Gastroesophageal sphincter (tissue), 4 donors: ENCODE measurements at regions not wholly inside any gene's neighbourhood (a gene's known extent, or its start where the extent isn't known, plus 50 kb on each side); places are given as distances from the start of the nearest gene placed in this dataset.

Experiments used
- ATAC-seq: fragments of 150-250 bp; one replicate; pipeline ENCODE4 v1.9.1; 2016; ENCODE audit warnings: mild to moderate bottlenecking, moderate library complexity
- H3K27ac ChIP-seq, 4 donors: fragments of 200-600 bp; sonication (generic) in 3 of 4; 1 replicate in 3 of 4; 2 replicates in 1 of 4; pipeline ENCODE4 v1.5.1; 2016 to 2019
- H3K27me3 ChIP-seq: fragments of 200-600 bp; sonication (generic); one replicate; pipeline ENCODE4 v1.5.1; 2019
- H3K36me3 ChIP-seq, 2 donors: fragments of 200-600 bp; sonication (generic); one replicate each; pipeline ENCODE4 v1.5.1; 2019; ENCODE audit warnings: control low read depth in 1 of 2
- H3K4me1 ChIP-seq, 3 donors: fragments of 200-600 bp; sonication (generic); 1 replicate in 2 of 3; 2 replicates in 1 of 3; pipeline ENCODE4 v1.5.1; 2016 to 2019; ENCODE audit warnings: control low read depth in 2 of 3
- H3K4me3 ChIP-seq, 2 donors: fragments of 200-600 bp; sonication (generic); one replicate each; pipeline ENCODE4 v1.5.1; 2019; ENCODE audit warnings: mild to moderate bottlenecking in 1 of 2, moderate library complexity in 1 of 2
- H3K9me3 ChIP-seq, 3 donors: fragments of 200-600 bp; sonication (generic); one replicate each; pipeline ENCODE4 v1.5.1; 2017 to 2019; ENCODE audit warnings: control low read depth in 2 of 3
- EP300 ChIP-seq: sonication (generic); formaldehyde crosslinking; IDR thresholded peaks from one replicate; pipeline ENCODE4 v1.6.1; 2017; ENCODE audit warnings: antibody characterized with exemption, mild to moderate bottlenecking
- POLR2A ChIP-seq, 2 donors: fragments of 450-650 bp; IDR thresholded peaks; one replicate each; pipeline ENCODE4 v1.6.1; 2017; ENCODE audit warnings: antibody characterized with exemption in 2 of 2, mild to moderate bottlenecking in 2 of 2, moderate library complexity in 1 of 2
- POLR2AphosphoS5 ChIP-seq: sonication (generic); formaldehyde crosslinking; IDR thresholded peaks from one replicate; pipeline ENCODE4 v1.6.1; 2017; ENCODE audit warnings: antibody characterized with exemption
- WGBS, 2 donors: methylation state at CpG; one replicate each; pipeline ENCODE4 v1.1.5; 2018; ENCODE audit warnings: low coverage in 1 of 2; 5-methylcytosine and 5-hydroxymethylcytosine counted together
- TF ChIP-seq, protein P1 (sequence below), 4 experiments: fragments of 200-600 bp in 2 of 4; fragments of 450-650 bp in 2 of 4; sonication (generic) in 1 of 4; IDR thresholded peaks; one replicate each; pipeline ENCODE4 v1.5.1; 2017 to 2019; ENCODE audit warnings: antibody characterized with exemption in 4 of 4, mild to moderate bottlenecking in 2 of 4, moderate library complexity in 2 of 4

DNA sequence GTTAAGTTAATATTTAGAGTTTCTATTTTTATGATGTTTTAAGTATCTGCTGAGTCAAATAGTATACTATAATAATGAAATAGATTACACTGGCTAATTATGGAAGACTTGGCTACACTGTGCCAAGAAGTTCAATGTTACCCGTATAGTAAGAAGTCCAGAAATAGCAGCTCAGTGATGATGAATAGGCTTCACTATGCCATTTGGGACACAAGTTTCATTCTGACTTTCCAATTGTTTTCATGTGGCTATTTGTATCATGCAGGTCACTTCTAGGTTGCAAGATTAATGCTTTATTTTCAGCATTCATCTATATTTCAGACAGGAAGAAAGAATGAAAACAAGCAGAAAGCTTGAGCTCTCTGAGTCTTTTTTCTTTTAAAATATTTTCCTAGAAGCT is 194.5 kb upstream of the RIOK2 start:
- WGBS, 2 donors: 28 to 30% methylated on average over 1 of the region's 1 CpG
- Histone ChIP-seq H3K36me3 (no peaks in the 10 kb centered on the region), H3K27me3 (no peaks in the 10 kb centered on the region), H3K9me3 (peaks cover 0 to 4% (median 0%) of the 10 kb centered on the region in 3 donors), H3K4me3 (no peak overlapping the region), H3K27ac (no peak overlapping the region), H3K4me1 (no peaks in the 10 kb centered on the region)
- TF ChIP-seq, protein P1, sequence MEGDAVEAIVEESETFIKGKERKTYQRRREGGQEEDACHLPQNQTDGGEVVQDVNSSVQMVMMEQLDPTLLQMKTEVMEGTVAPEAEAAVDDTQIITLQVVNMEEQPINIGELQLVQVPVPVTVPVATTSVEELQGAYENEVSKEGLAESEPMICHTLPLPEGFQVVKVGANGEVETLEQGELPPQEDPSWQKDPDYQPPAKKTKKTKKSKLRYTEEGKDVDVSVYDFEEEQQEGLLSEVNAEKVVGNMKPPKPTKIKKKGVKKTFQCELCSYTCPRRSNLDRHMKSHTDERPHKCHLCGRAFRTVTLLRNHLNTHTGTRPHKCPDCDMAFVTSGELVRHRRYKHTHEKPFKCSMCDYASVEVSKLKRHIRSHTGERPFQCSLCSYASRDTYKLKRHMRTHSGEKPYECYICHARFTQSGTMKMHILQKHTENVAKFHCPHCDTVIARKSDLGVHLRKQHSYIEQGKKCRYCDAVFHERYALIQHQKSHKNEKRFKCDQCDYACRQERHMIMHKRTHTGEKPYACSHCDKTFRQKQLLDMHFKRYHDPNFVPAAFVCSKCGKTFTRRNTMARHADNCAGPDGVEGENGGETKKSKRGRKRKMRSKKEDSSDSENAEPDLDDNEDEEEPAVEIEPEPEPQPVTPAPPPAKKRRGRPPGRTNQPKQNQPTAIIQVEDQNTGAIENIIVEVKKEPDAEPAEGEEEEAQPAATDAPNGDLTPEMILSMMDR (IDR thresholded peaks at IDR 0.05): no peak
- no peak for TF ChIP-seq POLR2A (IDR thresholded peaks at IDR 0.05)
- TF ChIP-seq POLR2AphosphoS5: no peak
- no peak for ATAC-seq

DNA sequence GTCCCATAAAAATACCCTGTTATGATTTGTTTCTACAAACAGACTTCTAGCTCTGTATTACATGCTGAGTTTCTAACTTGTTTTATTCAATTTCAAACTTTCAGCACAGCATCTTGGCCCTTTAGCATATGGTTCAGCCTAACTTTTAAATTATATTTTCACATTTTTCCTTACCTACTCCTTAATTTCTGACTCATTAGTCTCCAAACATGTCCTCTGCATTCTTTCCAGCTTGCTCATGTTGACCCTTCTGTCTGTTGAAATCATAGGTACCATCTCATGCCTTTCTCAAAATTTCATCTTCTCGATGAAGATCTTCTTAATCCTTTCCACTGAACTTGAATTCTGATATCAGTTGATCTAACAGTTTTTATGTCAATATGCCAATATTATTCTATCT is 200.9 kb upstream of the RIOK2 start:
- Histone ChIP-seq H3K9me3 (no peaks in the 10 kb centered on the region), H3K36me3 (no peaks in the 10 kb centered on the region), H3K4me1 (no peaks in the 10 kb centered on the region), H3K27me3 (no peaks in the 10 kb centered on the region), H3K27ac (no peak overlapping the region), H3K4me3 (no peak overlapping the region)
- 50 to 53% methylated on average over 1 of the region's 1 CpG for WGBS, 2 donors
- TF ChIP-seq POLR2A (IDR thresholded peaks at IDR 0.05) (no peak), POLR2AphosphoS5 (no peak)
- TF ChIP-seq, protein P1 (IDR thresholded peaks at IDR 0.05): no peak
- ATAC-seq: no peak

DNA sequence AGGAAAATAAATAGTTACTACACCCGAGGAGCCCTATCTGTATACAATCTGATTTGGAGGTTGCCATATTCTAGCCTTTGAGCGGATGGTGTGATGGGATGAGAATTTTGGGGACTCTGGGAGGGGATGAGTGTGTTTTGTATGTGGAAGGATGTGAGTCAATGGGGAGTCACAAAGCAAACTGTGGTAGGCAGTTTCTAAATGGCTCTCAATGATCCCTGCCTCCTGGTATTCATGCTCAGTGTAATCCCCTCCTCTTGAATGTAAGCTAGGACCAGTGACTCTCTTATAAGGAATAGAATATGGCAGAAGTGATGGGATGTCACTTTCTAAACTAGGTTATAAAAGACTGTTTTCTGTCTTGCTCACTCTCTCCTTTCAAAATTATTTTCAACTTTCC is 205.7 kb upstream of the RIOK2 start:
- no peaks in the 10 kb centered on the region for H3K9me3 ChIP-seq
- no peak for ATAC-seq
- TF ChIP-seq POLR2AphosphoS5: no peak
- TF ChIP-seq, protein P1 (IDR thresholded peaks at IDR 0.05): no peak
- TF ChIP-seq POLR2A (IDR thresholded peaks at IDR 0.05): no peak
- TF ChIP-seq EP300: no peak
- no peak overlapping the region for H3K27ac ChIP-seq
- WGBS, 2 donors: 80 to 100% methylated on average over 1 to 2 of the region's 2 CpGs
- no peak overlapping the region for H3K4me3 ChIP-seq
- H3K36me3 ChIP-seq: no peaks in the 10 kb centered on the region
- H3K27me3 ChIP-seq: no peaks in the 10 kb centered on the region
- H3K4me1 ChIP-seq: no peaks in the 10 kb centered on the region

DNA sequence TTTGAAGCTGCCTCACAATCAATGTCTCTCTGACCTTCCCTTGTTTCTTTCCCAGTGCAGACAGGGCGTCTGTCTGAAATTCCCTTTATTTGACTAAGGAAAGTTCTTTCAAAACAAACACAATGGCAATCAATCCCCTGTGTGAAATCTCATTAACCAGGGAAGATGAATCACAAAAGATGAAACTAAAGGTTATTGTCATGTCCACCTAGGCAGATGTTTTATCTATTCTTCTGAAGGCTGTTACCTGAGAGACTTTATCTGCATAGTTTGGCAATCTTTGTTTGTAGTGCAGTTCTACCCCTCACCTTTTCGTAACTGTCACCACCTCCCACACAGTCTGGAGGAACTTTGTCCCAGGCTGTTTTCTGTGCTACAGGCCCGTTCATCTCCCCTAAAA is 217.5 kb upstream of the RIOK2 start:
- Histone ChIP-seq H3K4me3 (no peak overlapping the region), H3K4me1 (no peaks in the 10 kb centered on the region), H3K9me3 (peaks cover 0 to 5% (median 0%) of the 10 kb centered on the region in 3 donors), H3K36me3 (no peaks in the 10 kb centered on the region), H3K27ac (no peak overlapping the region), H3K27me3 (no peaks in the 10 kb centered on the region)
- 77 to 84% methylated on average over 3 of the region's 3 CpGs for WGBS, 2 donors
- TF ChIP-seq POLR2AphosphoS5 (no peak), POLR2A (IDR thresholded peaks at IDR 0.05) (no peak), EP300 (no peak)
- TF ChIP-seq, protein P1 (IDR thresholded peaks at IDR 0.05): no peak
- ATAC-seq: no peak

DNA sequence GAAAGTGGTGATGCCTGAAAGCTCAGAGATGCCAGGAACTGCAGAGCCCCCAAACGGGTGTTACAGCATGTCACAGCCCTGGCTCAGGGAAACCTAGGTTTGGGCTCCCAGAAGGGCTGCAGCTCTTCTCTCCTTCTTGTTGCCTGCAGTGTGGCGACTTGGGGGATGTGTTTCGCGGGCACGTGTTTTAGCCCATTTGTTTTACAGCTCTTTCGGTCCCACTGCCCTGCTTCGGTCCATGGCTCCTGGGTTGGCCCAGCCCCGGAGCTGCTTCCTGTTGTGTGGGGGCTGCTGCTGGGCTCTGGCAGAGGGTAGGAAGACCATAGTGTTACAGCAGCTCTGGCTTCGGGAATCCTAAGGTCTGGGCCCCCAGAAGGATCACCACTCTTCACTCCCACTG is 222.9 kb upstream of the RIOK2 start:
- H3K4me1 ChIP-seq: no peaks in the 10 kb centered on the region
- no peaks in the 10 kb centered on the region for H3K27me3 ChIP-seq
- TF ChIP-seq, protein P1 (IDR thresholded peaks at IDR 0.05): no peak
- TF ChIP-seq POLR2A (IDR thresholded peaks at IDR 0.05): no peak
- TF ChIP-seq EP300: no peak
- TF ChIP-seq POLR2AphosphoS5: no peak
- no peak for ATAC-seq
- 60% methylated on average over 1 of the region's 9 CpGs; no CpG with 5 or more reads in 1 of the 2 donors for WGBS, 2 donors
- no peaks in the 10 kb centered on the region for H3K36me3 ChIP-seq
- H3K27ac ChIP-seq: no peak overlapping the region
- no peak overlapping the region for H3K4me3 ChIP-seq
- peaks cover 0 to 8% (median 0%) of the 10 kb centered on the region in 3 donors for H3K9me3 ChIP-seq
